Tibial nerve (tissue), 4 donors: ENCODE measurements at regions not wholly inside any gene's neighbourhood (a gene's known extent, or its start where the extent isn't known, plus 50 kb on each side); places are given as distances from the start of the nearest gene placed in this dataset.

Experiments
- DNase-seq, 2 donors: peaks; one replicate each; pipeline ENCODE4 v3.0.0-alpha.2; 2019; ENCODE audit warnings: low spot score in 2 of 2
- H3K27ac ChIP-seq, 4 donors: fragments of 200-600 bp; sonication (generic) in 3 of 4; one replicate each; pipeline ENCODE4 v1.5.1; 2017 to 2019; ENCODE audit warnings: mild to moderate bottlenecking in 1 of 4
- H3K27me3 ChIP-seq, 2 donors: fragments of 200-600 bp; sonication (generic) in 1 of 2; one replicate each; pipeline versions ENCODE4 v1.5.1 to v1.6.0; 2017 to 2019
- H3K36me3 ChIP-seq, 3 donors: fragments of 200-600 bp; sonication (generic); one replicate each; pipeline ENCODE4 v1.5.1; 2018 to 2019
- H3K4me1 ChIP-seq, 4 donors: fragments of 200-600 bp; sonication (generic) in 3 of 4; one replicate each; pipeline ENCODE4 v1.5.1; 2017 to 2019
- H3K4me3 ChIP-seq, 4 donors: fragments of 200-600 bp; sonication (generic) in 3 of 4; one replicate each; pipeline ENCODE4 v1.5.1; 2017 to 2019; ENCODE audit warnings: mild to moderate bottlenecking in 1 of 4, moderate library complexity in 1 of 4
- H3K9me3 ChIP-seq, 4 donors: fragments of 200-600 bp; sonication (generic) in 3 of 4; one replicate each; pipeline ENCODE4 v1.5.1; 2017 to 2019
- CTCF ChIP-seq, 5 experiments: fragments of 200-600 bp in 3 of 5; fragments of 450-650 bp in 2 of 5; sonication (generic) in 3 of 5; IDR thresholded peaks; one replicate each; pipeline ENCODE4 v1.5.1; 2016 to 2019; ENCODE audit warnings: antibody characterized with exemption in 5 of 5, mild to moderate bottlenecking in 3 of 5, moderate library complexity in 2 of 5
- EP300 ChIP-seq, 2 donors: sonication (generic); formaldehyde crosslinking; IDR thresholded peaks; one replicate each; pipeline ENCODE4 v1.6.1; 2017; ENCODE audit warnings: antibody characterized with exemption in 2 of 2, mild to moderate bottlenecking in 1 of 2
- POLR2A ChIP-seq, 2 donors: fragments of 450-650 bp; IDR thresholded peaks; one replicate each; pipeline ENCODE4 v1.6.1; 2017; ENCODE audit warnings: antibody characterized with exemption in 2 of 2, mild to moderate bottlenecking in 2 of 2, moderate library complexity in 2 of 2
- WGBS, 2 donors: methylation state at CpG; one replicate each; pipeline ENCODE4 v1.1.5; 2018; 5-methylcytosine and 5-hydroxymethylcytosine counted together

- WGBS, 2 donors: 76 to 85% methylated on average over 6 of the region's 6 CpGs
- Histone ChIP-seq H3K27me3 (peaks cover 0 to 6% of the 10 kb centered on the region in 2 donors), H3K9me3 (no peaks in the 10 kb centered on the region), H3K36me3 (no peaks in the 10 kb centered on the region), H3K4me1 (no peaks in the 10 kb centered on the region), H3K27ac (no peak overlapping the region), H3K4me3 (no peak overlapping the region)
- TF ChIP-seq EP300 (IDR thresholded peaks at IDR 0.05) (no peak), CTCF (IDR thresholded peaks at IDR 0.05) (no peak), POLR2A (IDR thresholded peaks at IDR 0.05) (no peak)
- no peak for DNase-seq
Observed at GRCh38 chr11:134519390-134519750, 107.3 kb upstream of the B3GAT1 start.

GRCh38 chr11:134518616-134519389 is 106.8 kb upstream of the B3GAT1 start:
- Histone ChIP-seq H3K9me3 (no peaks in the 10 kb centered on the region), H3K4me3 (no peak overlapping the region), H3K27ac (no peak overlapping the region), H3K4me1 (no peaks in the 10 kb centered on the region), H3K36me3 (no peaks in the 10 kb centered on the region), H3K27me3 (peaks cover 0 to 6% of the 10 kb centered on the region in 2 donors)
- WGBS, 2 donors: 88 to 89% methylated on average over 20 of the region's 20 CpGs
- TF ChIP-seq CTCF (IDR thresholded peaks at IDR 0.05) (no peak), EP300 (IDR thresholded peaks at IDR 0.05) (no peak), POLR2A (IDR thresholded peaks at IDR 0.05) (no peak)
- DNase-seq: no peak

DNA sequence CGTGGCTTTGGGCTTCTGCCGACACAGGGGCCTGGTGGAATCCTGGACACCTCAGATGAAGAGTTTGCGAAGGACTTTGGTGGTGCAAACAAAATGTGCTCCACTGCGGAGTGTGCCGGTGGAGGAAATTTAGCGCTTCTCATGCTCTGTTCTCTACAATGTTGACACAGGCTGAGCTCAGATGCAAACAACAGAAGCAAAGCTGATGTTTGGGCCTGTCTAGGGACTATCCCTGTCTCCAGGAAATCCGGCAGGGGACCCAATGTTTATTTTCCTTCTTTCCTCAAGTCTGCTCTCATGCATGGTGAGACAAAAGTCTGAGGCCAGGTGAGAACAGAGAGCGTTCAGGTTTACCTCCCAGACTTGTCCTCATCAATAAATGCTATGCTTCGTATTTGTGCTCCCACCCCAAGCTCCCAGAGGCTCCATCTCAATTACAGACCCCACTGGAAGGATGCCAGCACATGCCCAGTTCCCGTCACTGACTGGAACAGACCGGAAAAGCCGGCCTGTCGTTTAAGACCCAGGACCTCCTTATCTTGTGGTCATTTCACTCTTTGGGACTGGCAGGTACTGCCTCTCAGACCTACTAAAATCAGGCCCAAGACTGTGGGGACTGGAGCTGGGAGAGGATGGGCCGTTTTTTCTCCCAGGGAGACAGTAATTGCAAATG is 105.7 kb upstream of the B3GAT1 start:
- Histone ChIP-seq H3K27ac (no peak overlapping the region), H3K4me1 (no peaks in the 10 kb centered on the region), H3K4me3 (no peak overlapping the region), H3K27me3 (peaks cover 0 to 6% of the 10 kb centered on the region in 2 donors), H3K9me3 (no peaks in the 10 kb centered on the region), H3K36me3 (no peaks in the 10 kb centered on the region)
- TF ChIP-seq EP300 (IDR thresholded peaks at IDR 0.05): no peak
- TF ChIP-seq CTCF (IDR thresholded peaks at IDR 0.05): no peak
- no peak for TF ChIP-seq POLR2A (IDR thresholded peaks at IDR 0.05)
- no peak for DNase-seq
- WGBS, 2 donors: 58 to 70% methylated on average over 14 of the region's 14 CpGs

DNA sequence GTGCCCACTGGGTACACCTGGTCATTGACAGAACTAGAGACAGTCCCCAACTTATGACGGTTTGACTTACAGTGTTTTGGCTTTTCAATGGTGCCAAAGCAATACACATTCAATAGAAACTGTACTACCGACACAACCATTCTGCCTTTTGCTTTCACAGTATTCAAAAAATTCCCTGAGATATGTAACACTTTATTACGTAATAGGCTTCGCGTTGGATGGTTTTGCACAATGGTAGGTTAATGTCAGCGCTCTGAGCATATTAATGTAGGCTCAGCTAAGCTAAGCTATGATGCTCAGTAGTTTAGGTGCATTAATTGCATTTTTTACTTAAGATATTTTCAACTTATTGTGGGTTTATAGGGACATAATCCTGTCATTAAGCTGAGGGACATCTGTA is 105.1 kb upstream of the B3GAT1 start:
- peaks cover 0 to 6% of the 10 kb centered on the region in 2 donors for H3K27me3 ChIP-seq
- no peak for DNase-seq
- no peak overlapping the region for H3K27ac ChIP-seq
- no peaks in the 10 kb centered on the region for H3K4me1 ChIP-seq
- no peak overlapping the region for H3K4me3 ChIP-seq
- no peaks in the 10 kb centered on the region for H3K36me3 ChIP-seq
- TF ChIP-seq CTCF (IDR thresholded peaks at IDR 0.05): no peak
- no peak for TF ChIP-seq EP300 (IDR thresholded peaks at IDR 0.05)
- no peak for TF ChIP-seq POLR2A (IDR thresholded peaks at IDR 0.05)
- 76 to 88% methylated on average over 6 of the region's 6 CpGs for WGBS, 2 donors
- no peaks in the 10 kb centered on the region for H3K9me3 ChIP-seq

DNA sequence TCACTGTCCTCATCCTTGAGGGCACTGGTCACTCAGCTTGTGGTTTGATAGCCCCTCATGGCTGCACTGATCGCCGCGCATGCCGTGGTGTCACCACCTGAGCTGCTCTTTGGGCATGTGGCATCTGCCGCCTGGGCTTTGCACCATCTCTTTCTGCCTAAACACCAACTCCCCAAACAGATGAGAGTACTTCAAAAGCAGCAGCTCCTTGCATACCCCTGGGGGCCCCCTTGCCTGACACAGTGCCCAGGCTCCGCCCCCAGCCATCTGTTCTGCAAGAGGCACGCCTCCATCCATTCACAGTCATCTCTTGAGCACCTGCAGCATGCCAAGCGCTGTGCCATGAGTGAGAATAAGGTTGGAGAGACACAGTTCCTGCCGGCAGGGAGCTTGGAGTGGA is 104.5 kb upstream of the B3GAT1 start:
- H3K4me1 ChIP-seq: no peaks in the 10 kb centered on the region
- no peaks in the 10 kb centered on the region for H3K9me3 ChIP-seq
- WGBS, 2 donors: 59 to 83% methylated on average over 9 of the region's 9 CpGs
- H3K27ac ChIP-seq: no peak overlapping the region
- TF ChIP-seq EP300 (IDR thresholded peaks at IDR 0.05): no peak
- TF ChIP-seq POLR2A (IDR thresholded peaks at IDR 0.05): no peak
- no peak for TF ChIP-seq CTCF (IDR thresholded peaks at IDR 0.05)
- no peak for DNase-seq
- peaks cover 0 to 1% of the 10 kb centered on the region in 2 donors for H3K27me3 ChIP-seq
- H3K36me3 ChIP-seq: no peaks in the 10 kb centered on the region
- H3K4me3 ChIP-seq: no peak overlapping the region
